HG02642 (cell line): ENCODE measurements at regions not wholly inside any gene's neighbourhood (a gene's known extent, or its start where the extent isn't known, plus 50 kb on each side); places are given as distances from the start of the nearest gene placed in this dataset.

Source experiments
- ATAC-seq: cut with Tn5 transposase; IDR thresholded peaks from one replicate; pipeline ENCODE4 v1.9.1; 2021; ENCODE audit warnings: mild to moderate bottlenecking; ENCODE audit not compliant: unreplicated experiment, poor library complexity

GRCh38 chr1:201703621-201704438, 125.1 kb upstream of the IPO9 start:
- ATAC-seq = no peak

DNA sequence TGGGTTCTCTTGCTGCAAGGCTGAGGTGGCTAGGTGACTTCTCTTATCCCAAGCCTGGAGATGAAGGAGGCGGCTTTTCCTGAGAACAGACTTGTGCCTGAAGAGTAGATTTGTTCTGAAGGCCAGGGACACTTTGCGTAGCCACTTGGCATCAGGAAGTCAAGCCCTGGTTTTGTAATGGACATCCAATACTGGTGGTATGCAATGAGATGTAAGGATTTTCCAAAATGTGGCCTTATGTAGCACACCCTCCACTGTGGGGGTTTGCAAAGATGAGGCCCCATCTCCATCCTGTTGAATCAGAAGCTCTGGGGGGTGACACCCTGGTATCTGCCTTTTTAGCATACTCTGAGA, 124.5 kb upstream of the IPO9 start:
- ATAC-seq = no peak

- no peak for ATAC-seq
These were observed 123.6 kb upstream of the IPO9 start for GRCh38 chr1:201705389-201705788.

GRCh38 chr1:201706109-201706508, 122.8 kb upstream of the IPO9 start:
- no peak for ATAC-seq

DNA sequence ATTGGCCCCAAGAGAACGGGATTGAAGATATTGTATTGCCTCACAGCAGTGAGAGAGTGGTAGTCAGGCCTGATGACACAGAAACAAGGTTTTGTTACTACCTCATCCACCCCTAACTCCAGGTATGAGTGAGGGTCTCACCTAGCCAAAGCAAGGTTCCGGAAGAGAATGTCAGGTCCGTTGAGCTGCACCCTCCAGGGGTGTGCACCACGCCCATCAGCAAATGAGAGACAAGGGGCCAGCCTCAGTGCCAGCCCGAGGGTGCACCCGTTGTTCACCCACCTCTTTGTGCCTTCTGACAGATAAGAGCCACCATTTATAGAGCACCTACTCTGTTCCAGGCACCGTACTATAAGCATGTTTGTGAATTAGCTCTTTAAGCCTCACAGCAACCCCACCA, 121.9 kb upstream of the IPO9 start:
- no peak for ATAC-seq

DNA sequence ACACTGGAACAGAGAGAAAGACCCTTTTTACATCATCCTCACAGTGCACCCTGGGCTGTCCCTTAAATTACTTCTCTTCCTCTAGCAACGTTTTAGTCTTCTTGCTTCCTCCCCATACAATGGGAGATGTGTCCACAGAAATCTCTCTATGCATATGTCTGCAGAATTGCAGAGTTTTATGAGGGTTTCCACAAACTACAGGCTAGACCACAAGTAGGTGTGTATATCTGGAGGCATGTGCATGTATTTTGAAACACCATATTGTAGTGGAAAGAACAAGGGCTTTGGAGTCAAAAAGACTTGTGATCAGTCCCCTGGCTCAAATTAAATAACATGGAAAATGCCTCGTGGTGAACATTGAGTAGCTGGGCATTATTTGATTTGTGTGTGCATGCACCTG, 121.3 kb upstream of the IPO9 start:
- no peak for ATAC-seq

- no peak for ATAC-seq
These were observed 120.9 kb upstream of the IPO9 start for GRCh38 chr1:201708085-201708512.

GRCh38 chr1:201708691-201709090, 120.3 kb upstream of the IPO9 start:
- no peak for ATAC-seq

DNA sequence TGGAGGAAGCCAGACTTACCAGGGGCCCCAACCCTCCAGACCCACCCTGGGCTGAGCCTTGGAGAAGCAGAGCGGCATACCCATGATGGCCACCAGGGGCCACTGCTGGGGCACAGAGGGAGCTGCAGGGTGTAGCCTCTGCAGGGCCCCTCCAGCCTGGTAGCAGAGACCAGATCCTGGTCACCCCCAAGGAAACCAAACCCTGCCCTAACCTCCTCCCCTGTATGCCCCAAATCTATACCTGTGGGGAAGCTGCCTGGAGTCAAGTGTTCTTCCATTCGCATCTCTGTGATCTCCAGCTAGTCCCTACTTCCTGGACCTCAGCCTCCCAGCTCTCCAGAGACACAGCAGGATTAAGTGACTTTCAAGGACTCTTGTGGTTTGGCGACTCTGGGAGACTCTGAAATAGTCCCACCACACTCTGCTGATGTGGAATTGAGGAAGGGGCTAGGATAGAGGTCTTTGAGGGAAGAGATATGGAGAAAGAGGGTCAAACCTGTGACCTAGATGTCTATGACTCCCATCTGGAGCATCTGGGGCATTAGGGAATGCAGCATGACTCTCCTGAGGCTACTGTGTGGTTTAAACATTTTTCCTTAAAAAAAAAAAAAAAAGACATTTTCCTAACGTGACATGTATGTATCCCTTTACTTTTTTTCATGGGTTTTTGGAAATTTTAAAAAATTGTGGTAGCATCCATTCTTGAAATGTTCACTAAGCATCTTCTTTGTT, 119.2 kb upstream of the IPO9 start:
- peak; percentile 71 for ATAC-seq

DNA sequence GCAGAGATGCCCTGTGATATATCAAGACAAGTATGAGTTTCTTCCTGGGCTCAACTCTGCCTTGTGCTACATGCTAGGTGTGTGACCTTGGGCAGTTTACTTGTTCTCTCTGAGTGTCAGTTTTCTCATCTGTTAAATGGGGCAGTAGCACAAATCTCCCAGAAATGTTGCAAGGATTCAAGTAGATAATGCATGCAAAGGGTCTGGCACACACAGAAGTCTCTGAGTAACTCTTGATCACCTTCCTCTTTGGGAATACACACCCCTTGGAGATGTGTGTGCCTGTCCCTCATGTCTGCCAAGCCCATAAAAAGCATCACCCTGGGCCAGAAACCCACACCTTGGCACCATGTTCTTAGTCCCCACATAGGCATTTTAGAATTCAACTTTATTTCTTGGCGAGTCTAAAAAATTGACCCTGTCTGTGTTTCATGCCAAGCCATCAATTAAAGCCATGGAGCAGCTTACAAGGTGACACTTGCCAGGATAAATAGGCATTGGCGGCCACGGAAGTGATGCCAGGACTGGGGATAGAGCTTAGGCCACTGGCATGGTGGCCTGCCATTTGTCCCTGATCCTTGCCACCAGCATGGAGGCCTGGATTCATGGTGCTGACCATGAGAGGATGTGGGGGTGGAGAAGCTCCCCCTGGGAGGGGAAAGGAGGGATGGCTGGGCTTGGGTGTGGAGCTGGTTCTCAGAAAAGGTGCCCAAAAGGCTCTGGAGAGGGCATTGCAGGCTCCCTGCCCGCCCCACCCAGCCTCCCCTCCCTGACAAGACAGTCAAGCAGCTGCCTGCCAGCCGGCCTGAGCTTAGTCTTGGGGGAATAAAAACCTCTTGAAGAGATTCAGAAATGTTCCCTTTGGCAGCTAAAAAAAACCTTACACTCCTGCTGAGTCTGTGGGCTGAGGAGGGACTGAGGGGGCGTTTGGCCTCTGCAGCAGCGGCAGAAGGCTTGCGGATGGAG, 118.0 kb upstream of the IPO9 start:
- no peak for ATAC-seq

DNA sequence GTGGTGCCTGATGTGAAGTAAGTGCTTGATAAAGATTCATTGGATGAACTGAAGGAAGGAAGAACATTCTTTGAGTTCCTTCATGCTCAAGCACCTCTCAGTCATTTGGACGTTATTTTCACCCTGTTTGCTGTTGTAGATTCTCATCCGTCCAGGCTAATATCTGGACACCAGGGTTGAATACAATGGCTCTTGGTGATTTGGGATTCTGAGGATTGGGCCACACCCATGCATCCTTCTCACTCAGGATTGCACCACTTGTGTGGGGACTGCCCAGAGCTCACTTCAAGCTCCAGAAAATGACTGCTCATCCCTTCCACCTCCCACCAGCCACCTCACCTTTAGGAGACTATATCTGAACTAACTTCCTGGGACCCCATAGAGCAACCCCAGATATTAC, 117.1 kb upstream of the IPO9 start:
- ATAC-seq = no peak

GRCh38 chr1:201712387-201713085, 116.4 kb upstream of the IPO9 start:
- ATAC-seq = no peak

DNA sequence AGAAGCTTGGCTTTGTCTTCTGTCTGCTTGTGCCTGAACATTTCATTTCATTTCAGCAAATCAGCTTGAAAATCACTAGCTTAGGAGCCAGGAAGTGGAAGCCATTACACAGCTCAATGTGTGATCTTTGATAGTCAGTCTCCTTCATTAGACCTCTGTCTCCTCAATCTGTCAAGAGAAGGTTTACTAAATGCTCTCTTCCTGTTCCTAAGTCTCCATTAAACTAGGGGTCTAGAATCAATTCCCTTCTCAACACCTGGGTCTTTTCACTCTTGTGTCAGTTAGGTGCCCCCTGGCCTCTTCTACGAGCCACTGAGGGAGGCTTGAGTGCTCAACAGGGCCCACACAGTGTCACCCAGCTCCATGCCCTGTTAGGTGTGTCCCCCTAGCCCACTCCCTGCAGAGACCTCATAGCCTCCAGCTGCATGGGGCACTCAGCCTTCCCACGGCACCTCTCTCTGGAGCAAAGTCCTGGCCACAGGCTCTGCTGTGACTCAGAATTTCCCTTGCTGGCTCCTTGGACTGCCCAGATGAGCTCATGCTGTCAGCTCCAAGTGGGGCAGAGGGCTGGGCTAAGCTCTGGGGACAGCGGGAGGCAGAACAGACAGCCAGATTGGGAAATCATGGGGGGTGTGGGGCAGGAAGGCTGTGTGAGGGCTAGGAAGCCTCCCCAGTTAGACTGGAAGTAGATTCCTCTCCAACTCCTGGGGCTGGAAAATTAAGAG, 115.7 kb upstream of the IPO9 start:
- no peak for ATAC-seq

DNA sequence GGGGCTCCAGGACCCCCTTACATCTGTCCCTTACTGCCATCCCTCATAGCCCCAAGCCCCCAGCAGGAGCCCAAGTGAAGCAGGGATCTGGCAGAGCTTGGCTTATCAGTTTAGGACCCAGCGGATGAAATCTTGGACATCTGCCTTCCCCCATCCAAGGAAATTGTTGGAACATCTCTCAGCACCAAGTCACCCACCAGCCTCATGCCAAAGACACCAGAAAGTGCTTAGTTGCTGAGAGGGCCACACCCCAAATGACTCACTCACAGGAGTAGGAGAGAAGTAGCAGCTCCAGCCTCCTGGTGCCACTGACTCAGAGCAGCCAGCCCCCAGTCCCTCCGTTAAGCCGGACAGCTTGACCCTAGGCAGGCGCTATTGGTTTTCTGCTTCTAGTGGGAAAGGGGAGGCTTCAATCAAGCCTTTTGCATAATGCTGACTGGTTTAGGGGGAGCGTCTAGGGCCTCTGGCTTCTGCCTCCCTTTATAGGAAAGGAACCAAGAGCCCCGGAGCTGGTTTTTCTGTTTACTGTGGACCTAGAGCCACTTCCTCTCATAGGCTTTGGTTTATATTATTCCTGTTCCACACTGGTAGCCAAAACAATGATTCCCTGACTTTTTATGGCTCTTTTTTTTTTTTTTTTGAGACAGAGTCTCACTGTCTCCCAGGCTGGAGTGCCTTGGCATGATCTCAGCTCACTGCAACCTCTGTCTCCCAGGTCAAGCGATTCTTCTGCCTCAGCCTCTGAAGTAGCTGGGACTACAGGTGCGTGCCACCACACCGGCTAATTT, 114.2 kb upstream of the IPO9 start:
- ATAC-seq = no peak

GRCh38 chr1:201715351-201715750, 113.6 kb upstream of the IPO9 start:
- no peak for ATAC-seq

- peak; percentile 40 for ATAC-seq
These were observed 112.9 kb upstream of the IPO9 start for GRCh38 chr1:201715801-201716741.

GRCh38 chr1:201716742-201717135, 112.2 kb upstream of the IPO9 start:
- no peak for ATAC-seq

DNA sequence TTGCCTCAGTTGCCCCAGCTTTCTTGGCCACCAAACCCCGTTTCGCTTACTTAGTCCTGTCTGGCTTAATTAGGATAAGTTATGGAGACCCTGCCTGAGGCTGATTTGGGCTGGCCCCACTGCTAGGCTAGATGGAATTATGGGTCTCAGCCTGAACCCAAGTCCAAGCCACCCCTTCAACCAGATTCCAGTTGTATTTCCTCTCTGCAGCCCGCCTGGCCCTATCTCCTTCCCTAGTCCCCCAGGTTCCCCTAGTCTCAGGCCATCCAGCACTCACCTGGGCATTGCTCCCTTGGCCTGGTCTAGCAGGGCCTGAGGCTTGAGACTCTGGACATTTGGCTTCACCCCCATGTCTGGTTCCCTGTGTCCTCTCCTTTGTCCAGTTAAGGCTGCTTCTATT, 111.7 kb upstream of the IPO9 start:
- no peak for ATAC-seq
